8988T (cell line): ENCODE measurements at regions not wholly inside any gene's neighbourhood (a gene's known extent, or its start where the extent isn't known, plus 50 kb on each side); places are given as distances from the start of the nearest gene placed in this dataset.

Source experiments
- DNase-seq: peaks from one replicate; pipeline ENCODE4 v3.0.0; 2011

- no peak for DNase-seq
These were observed 223.6 kb upstream of the SGCD start for GRCh38 chr5:156103155-156103885.

GRCh38 chr5:156109317-156110023 lies 217.5 kb upstream of the SGCD start:
- DNase-seq, result no peak

GRCh38 chr5:156119692-156120091 lies 207.3 kb upstream of the SGCD start:
- no peak for DNase-seq

- no peak for DNase-seq
These were observed 206.2 kb upstream of the SGCD start for GRCh38 chr5:156120777-156121176.

GRCh38 chr5:156121234-156121633 lies 205.7 kb upstream of the SGCD start:
- DNase-seq, result no peak

GRCh38 chr5:156121882-156122281 lies 205.1 kb upstream of the SGCD start:
- DNase-seq, result no peak

- DNase-seq, result no peak
These were observed 202.3 kb upstream of the SGCD start for GRCh38 chr5:156124708-156125107.

GRCh38 chr5:156125118-156125517 lies 201.8 kb upstream of the SGCD start:
- DNase-seq, result no peak

- no peak for DNase-seq
These were observed 200.2 kb upstream of the SGCD start for GRCh38 chr5:156126716-156127115.

- no peak for DNase-seq
These were observed 198.9 kb upstream of the SGCD start for GRCh38 chr5:156128026-156128425.

GRCh38 chr5:156134216-156134615 lies 192.7 kb upstream of the SGCD start:
- DNase-seq, result no peak

- no peak for DNase-seq
These were observed 191.4 kb upstream of the SGCD start for GRCh38 chr5:156135531-156135930.

- DNase-seq, result no peak
These were observed 189.7 kb upstream of the SGCD start for GRCh38 chr5:156137071-156137869.

- DNase-seq, result no peak
These were observed 184.1 kb upstream of the SGCD start for GRCh38 chr5:156142867-156143266.

- no peak for DNase-seq
These were observed 179.6 kb upstream of the SGCD start for GRCh38 chr5:156147261-156147943.

GRCh38 chr5:156147944-156148285 lies 179.0 kb upstream of the SGCD start:
- no peak for DNase-seq

- no peak for DNase-seq
These were observed 178.7 kb upstream of the SGCD start for GRCh38 chr5:156148301-156148700.

- DNase-seq, result no peak
These were observed 177.8 kb upstream of the SGCD start for GRCh38 chr5:156149213-156149612.

GRCh38 chr5:156153602-156154001 lies 173.4 kb upstream of the SGCD start:
- DNase-seq, result no peak

GRCh38 chr5:156154757-156155156 lies 172.2 kb upstream of the SGCD start:
- DNase-seq, result no peak

GRCh38 chr5:156155598-156155997 lies 171.4 kb upstream of the SGCD start:
- DNase-seq, result no peak

GRCh38 chr5:156164306-156164705 lies 162.7 kb upstream of the SGCD start:
- no peak for DNase-seq

- DNase-seq, result no peak
These were observed 157.5 kb upstream of the SGCD start for GRCh38 chr5:156169495-156169894.
